ENCODE measurements at regions not wholly inside any gene's neighbourhood (a gene's known extent, or its start where the extent isn't known, plus 50 kb on each side); places are given as distances from the start of the nearest gene placed in this dataset.

GRCh38 chr1:183719289-183719688 lies 66.2 kb upstream of the APOBEC4 start:
- TF ChIP-seq GATA2 (IDR thresholded peaks at IDR 0.05; ENCODE audit: low read depth, low read length) = no peak
- no peak for TF ChIP-seq GATA3 (IDR thresholded peaks at IDR 0.05; ENCODE audit: low read depth, low read length)
